Neuronal stem cell (in vitro differentiated cells): ENCODE measurements at regions not wholly inside any gene's neighbourhood (a gene's known extent, or its start where the extent isn't known, plus 50 kb on each side); places are given as distances from the start of the nearest gene placed in this dataset.

ENCODE experiments used
- DNase-seq: peaks from one replicate; pipeline ENCODE4 v3.0.0-alpha.2; 2013; ENCODE audit warnings: low spot score
- H2AFZ ChIP-seq: one replicate; pipeline ENCODE4 v1.6.1; 2013; ENCODE audit warnings: mild to moderate bottlenecking, low read length, inconsistent platforms
- H2AK5ac ChIP-seq: 2 replicates; pipeline ENCODE4 v1.6.1; 2013; ENCODE audit warnings: low read depth, mild to moderate bottlenecking, inconsistent platforms, low read length, moderate library complexity, mixed read lengths
- H2BK120ac ChIP-seq: 2 replicates; pipeline ENCODE4 v1.6.1; 2013; ENCODE audit warnings: low read depth, mild to moderate bottlenecking, inconsistent platforms, low read length, moderate library complexity, mixed read lengths
- H2BK12ac ChIP-seq: one replicate; pipeline ENCODE4 v1.6.1; 2013; ENCODE audit warnings: low read length, inconsistent platforms
- H2BK15ac ChIP-seq: 2 replicates; pipeline ENCODE4 v1.6.1; 2013; ENCODE audit warnings: mild to moderate bottlenecking, low read length, inconsistent platforms, mixed read lengths
- H2BK5ac ChIP-seq: one replicate; pipeline ENCODE4 v1.6.1; 2013; ENCODE audit warnings: inconsistent platforms, mild to moderate bottlenecking, low read length, moderate library complexity
- H3K14ac ChIP-seq: one replicate; pipeline ENCODE4 v1.6.1; 2013; ENCODE audit warnings: low read length, inconsistent platforms
- H3K18ac ChIP-seq: 2 replicates; pipeline ENCODE4 v1.6.1; 2013; ENCODE audit warnings: low read length, inconsistent platforms
- H3K23ac ChIP-seq: 2 replicates; pipeline ENCODE4 v1.6.1; 2013; ENCODE audit warnings: low read depth, mild to moderate bottlenecking, mixed read lengths, low read length, inconsistent platforms; ENCODE audit not compliant: poor library complexity
- H3K27ac ChIP-seq: replicated peaks from 3 replicates; pipeline ENCODE4 v1.5.1; 2013; ENCODE audit warnings: low read length, inconsistent platforms
- H3K27me3 ChIP-seq, 3 experiments: 2 replicates each; pipeline ENCODE4 v1.6.1; 2013; ENCODE audit warnings: low read length in 3 of 3, mild to moderate bottlenecking in 2 of 3, inconsistent platforms in 1 of 3, low read depth in 1 of 3, mixed read lengths in 1 of 3, moderate library complexity in 1 of 3; ENCODE audit not compliant: control insufficient read depth in 3 of 3, insufficient read depth in 3 of 3
- H3K36me3 ChIP-seq, 2 donors: replicated peaks in 1 of 2; 2 replicates each; pipeline ENCODE4 v1.6.1; 2013; ENCODE audit warnings: low read length in 2 of 2; ENCODE audit not compliant: control insufficient read depth in 2 of 2, insufficient read depth in 2 of 2
- H3K4ac ChIP-seq: 2 replicates; pipeline ENCODE4 v1.6.1; 2013; ENCODE audit warnings: inconsistent platforms, mild to moderate bottlenecking, low read length, moderate library complexity
- H3K4me1 ChIP-seq, 2 donors: 1 replicate in 1 of 2; 2 replicates in 1 of 2; pipeline ENCODE4 v1.6.1; 2013; ENCODE audit warnings: low read length in 2 of 2, low read depth in 1 of 2; ENCODE audit not compliant: control insufficient read depth in 2 of 2, insufficient read depth in 1 of 2
- H3K4me2 ChIP-seq: one replicate; pipeline ENCODE4 v1.6.1; 2013; ENCODE audit warnings: mild to moderate bottlenecking, low read length, inconsistent platforms; ENCODE audit not compliant: insufficient read depth, poor library complexity, severe bottlenecking
- H3K4me3 ChIP-seq, 2 donors: 2 replicates each; pipeline ENCODE4 v1.5.1; 2013; ENCODE audit warnings: low read length in 2 of 2, mild to moderate bottlenecking in 2 of 2, inconsistent platforms in 1 of 2, moderate library complexity in 1 of 2
- H3K79me1 ChIP-seq: one replicate; pipeline ENCODE4 v1.6.1; 2013; ENCODE audit warnings: low read depth, mild to moderate bottlenecking, inconsistent platforms, low read length, moderate library complexity
- H3K9ac ChIP-seq: one replicate; pipeline ENCODE4 v1.6.1; 2013; ENCODE audit warnings: mild to moderate bottlenecking, low read depth, low read length, inconsistent platforms; ENCODE audit not compliant: poor library complexity
- H3K9me3 ChIP-seq, 2 donors: replicated peaks in 1 of 2; 2 replicates each; pipeline versions ENCODE3 to v1.6.1; 2013; ENCODE audit warnings: low read length in 2 of 2, mild to moderate bottlenecking in 2 of 2, inconsistent platforms in 1 of 2, low read depth in 1 of 2, mixed read lengths in 1 of 2, moderate library complexity in 1 of 2; ENCODE audit not compliant: control insufficient read depth in 2 of 2, insufficient read depth in 1 of 2
- H4K8ac ChIP-seq: one replicate; pipeline ENCODE4 v1.6.1; 2013; ENCODE audit warnings: low read depth, mild to moderate bottlenecking, inconsistent platforms, low read length, moderate library complexity
- H4K91ac ChIP-seq: one replicate; pipeline ENCODE4 v1.6.1; 2013; ENCODE audit warnings: low read length, low read depth, mild to moderate bottlenecking, inconsistent platforms; ENCODE audit not compliant: poor library complexity
- WGBS, 2 donors: extraction: QIAGEN DNeasy Blood & Tissue Kit; methylation state at CpG; one replicate each; pipeline ENCODE4 v1.1.7; 2013; ENCODE audit warnings: missing lambda C conversion rate in 2 of 2, mixed read lengths in 1 of 2; ENCODE audit not compliant: insufficient read length in 2 of 2, insufficient replicate concordance in 1 of 2; ENCODE audit errors: extremely low coverage in 2 of 2; 5-methylcytosine and 5-hydroxymethylcytosine counted together

GRCh38 chr21:28750565-28750964 is 242.1 kb downstream of the LTN1 start:
- no peak overlapping the region for H3K23ac ChIP-seq
- H2BK15ac ChIP-seq = no peak overlapping the region
- H3K4me1 ChIP-seq = peaks cover 0 to 5% of the 10 kb centered on the region in 2 donors
- H2BK12ac ChIP-seq = no peak overlapping the region
- H2BK5ac ChIP-seq = no peak overlapping the region
- H3K9me3 ChIP-seq = no peaks in the 10 kb centered on the region
- no peak overlapping the region for H2AK5ac ChIP-seq
- H3K9ac ChIP-seq = no peak overlapping the region
- no peak overlapping the region for H4K91ac ChIP-seq
- no peak overlapping the region for H3K18ac ChIP-seq
- no peaks in the 10 kb centered on the region for H3K27me3 ChIP-seq
- H3K14ac ChIP-seq = no peak overlapping the region
- DNase-seq = no peak
- H3K27ac ChIP-seq = no peak overlapping the region
- H2BK120ac ChIP-seq = no peak overlapping the region
- no peak overlapping the region for H3K4ac ChIP-seq
- no peak overlapping the region for H4K8ac ChIP-seq
- H3K36me3 ChIP-seq = no peaks in the 10 kb centered on the region
- no peak overlapping the region for H3K4me2 ChIP-seq
- no peak overlapping the region for H3K4me3 ChIP-seq
- H3K79me1 ChIP-seq = no peaks in the 10 kb centered on the region
- no peak overlapping the region for H2AFZ ChIP-seq
- WGBS, 2 donors = no CpG with 5 or more reads among the region's 5 CpGs

- no peak overlapping the region for H3K9ac ChIP-seq
- no peak overlapping the region for H3K27ac ChIP-seq
- no peak overlapping the region for H3K23ac ChIP-seq
- H3K18ac ChIP-seq = no peak overlapping the region
- H3K27me3 ChIP-seq = no peaks in the 10 kb centered on the region
- no CpG with 5 or more reads among the region's 3 CpGs for WGBS, 2 donors
- no peak overlapping the region for H2BK120ac ChIP-seq
- H2BK15ac ChIP-seq = no peak overlapping the region
- H3K4me3 ChIP-seq = no peak overlapping the region
- H2BK12ac ChIP-seq = no peak overlapping the region
- H4K8ac ChIP-seq = no peak overlapping the region
- no peak overlapping the region for H2AK5ac ChIP-seq
- H3K4me2 ChIP-seq = no peak overlapping the region
- no peaks in the 10 kb centered on the region for H3K9me3 ChIP-seq
- H3K4ac ChIP-seq = no peak overlapping the region
- peaks cover 0 to 5% of the 10 kb centered on the region in 2 donors for H3K4me1 ChIP-seq
- H3K36me3 ChIP-seq = no peaks in the 10 kb centered on the region
- H3K79me1 ChIP-seq = no peaks in the 10 kb centered on the region
- no peak for DNase-seq
- H3K14ac ChIP-seq = no peak overlapping the region
- no peak overlapping the region for H2BK5ac ChIP-seq
- H4K91ac ChIP-seq = no peak overlapping the region
- H2AFZ ChIP-seq = no peak overlapping the region
These were observed 243.1 kb downstream of the LTN1 start for GRCh38 chr21:28749536-28749935.

DNA sequence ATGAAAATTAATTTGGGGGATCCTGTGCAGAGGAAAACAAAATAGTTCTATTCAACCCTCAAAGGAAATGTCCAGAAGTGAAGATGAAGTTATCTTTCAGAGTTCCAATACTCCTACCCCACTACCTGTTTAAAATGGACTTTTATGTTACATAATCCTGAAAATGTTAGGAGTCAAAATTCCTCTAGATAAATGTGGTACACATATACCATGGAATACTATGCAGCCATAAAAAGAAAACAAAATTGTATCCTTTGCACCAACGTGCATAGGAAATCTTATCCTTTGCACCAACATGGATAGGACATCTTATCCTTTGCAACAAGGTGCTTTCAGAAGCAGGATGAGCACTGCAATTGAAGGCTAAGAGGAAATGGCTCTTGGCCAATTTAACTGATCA is 245.2 kb downstream of the LTN1 start:
- DNase-seq = no peak

DNA sequence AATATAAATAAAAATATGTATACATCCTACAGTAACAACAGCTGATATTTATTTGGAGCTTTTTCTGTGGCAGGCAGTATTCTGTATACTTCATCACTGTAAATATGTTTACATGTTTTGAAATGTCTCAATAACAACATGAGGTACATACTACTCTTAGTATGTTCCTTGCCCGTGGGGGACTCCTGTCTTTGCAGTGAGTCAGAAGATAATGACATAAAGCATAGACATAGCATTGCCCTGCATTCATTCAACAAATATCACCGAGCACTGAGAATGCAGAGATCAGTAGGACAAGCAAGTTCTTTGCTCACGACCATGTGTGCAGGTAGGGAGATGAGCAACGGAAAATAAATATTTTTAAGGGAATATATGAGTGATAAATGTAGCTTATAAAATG is 246.5 kb downstream of the LTN1 start:
- H3K36me3 ChIP-seq = no peaks in the 10 kb centered on the region
- H3K4me3 ChIP-seq = no peak overlapping the region
- H3K27me3 ChIP-seq = no peaks in the 10 kb centered on the region
- DNase-seq = no peak
- H4K8ac ChIP-seq = no peak overlapping the region
- no peak overlapping the region for H2BK12ac ChIP-seq
- H3K9me3 ChIP-seq = no peaks in the 10 kb centered on the region
- no peak overlapping the region for H3K23ac ChIP-seq
- no peak overlapping the region for H2BK5ac ChIP-seq
- no peak overlapping the region for H3K14ac ChIP-seq
- no peak overlapping the region for H3K18ac ChIP-seq
- H3K4ac ChIP-seq = no peak overlapping the region
- no CpG with 5 or more reads among the region's 4 CpGs for WGBS, 2 donors
- no peak overlapping the region for H2AK5ac ChIP-seq
- H4K91ac ChIP-seq = no peak overlapping the region
- no peak overlapping the region for H2BK120ac ChIP-seq
- H2AFZ ChIP-seq = no peak overlapping the region
- H2BK15ac ChIP-seq = no peak overlapping the region
- H3K27ac ChIP-seq = no peak overlapping the region
- no peaks in the 10 kb centered on the region for H3K4me1 ChIP-seq
- no peak overlapping the region for H3K4me2 ChIP-seq
- no peak overlapping the region for H3K9ac ChIP-seq
- no peaks in the 10 kb centered on the region for H3K79me1 ChIP-seq

More for the DNA sequence above, 245.2 kb downstream of the LTN1 start:
- Histone ChIP-seq H3K4me2 (no peak overlapping the region), H3K4me1 (no peaks in the 10 kb centered on the region), H4K91ac (no peak overlapping the region), H3K18ac (no peak overlapping the region), H3K27ac (no peak overlapping the region), H3K27me3 (no peaks in the 10 kb centered on the region), H2AK5ac (no peak overlapping the region), H3K14ac (no peak overlapping the region), H3K23ac (no peak overlapping the region), H3K36me3 (no peaks in the 10 kb centered on the region), H2BK5ac (no peak overlapping the region), H3K4ac (no peak overlapping the region), H2AFZ (no peak overlapping the region), H3K4me3 (no peak overlapping the region), H2BK120ac (no peak overlapping the region), H3K9me3 (no peaks in the 10 kb centered on the region), H3K9ac (no peak overlapping the region), H4K8ac (no peak overlapping the region), H2BK15ac (no peak overlapping the region), H2BK12ac (no peak overlapping the region), H3K79me1 (no peaks in the 10 kb centered on the region)
- no CpG with 5 or more reads among the region's 1 CpG for WGBS, 2 donors
